ENCODE measurements at regions not wholly inside any gene's neighbourhood (a gene's known extent, or its start where the extent isn't known, plus 50 kb on each side); places are given as distances from the start of the nearest gene placed in this dataset.
"Not testable (repeated sequence)": the region's sequence is repeated elsewhere in the genome, so short reads cannot be mapped to it uniquely, and the experiment has no call there.

- Mint-ChIP-seq H3K27me3 (ENCODE audit: low read depth) (no peaks in the 10 kb centered on the region), H3K27ac (no peak overlapping the region), H3K4me3 (no peak overlapping the region), H3K36me3 (ENCODE audit: low read depth) (no peaks in the 10 kb centered on the region), H3K4me1 (ENCODE audit: low read depth) (no peaks in the 10 kb centered on the region), H3K9me3 (peaks cover 15% of the 10 kb centered on the region)
- no peak for DNase-seq (ENCODE audit: low spot score)
Measured at GRCh38 chr2:124967325-124967724, 942.2 kb downstream of the CNTNAP5 start.

GRCh38 chr2:124970030-124970429 lies 944.9 kb downstream of the CNTNAP5 start:
- Mint-ChIP-seq H3K4me3 (no peak overlapping the region), H3K4me1 (ENCODE audit: low read depth) (no peaks in the 10 kb centered on the region), H3K27me3 (ENCODE audit: low read depth) (no peaks in the 10 kb centered on the region), H3K27ac (no peak overlapping the region), H3K9me3 (peaks cover 16% of the 10 kb centered on the region), H3K36me3 (ENCODE audit: low read depth) (no peaks in the 10 kb centered on the region)
- no peak for DNase-seq (ENCODE audit: low spot score)

GRCh38 chr2:124973396-124973795 lies 948.3 kb downstream of the CNTNAP5 start:
- Mint-ChIP-seq H3K27ac (no peak overlapping the region), H3K4me1 (ENCODE audit: low read depth) (no peaks in the 10 kb centered on the region), H3K9me3 (peaks cover 22% of the 10 kb centered on the region), H3K4me3 (no peak overlapping the region), H3K36me3 (ENCODE audit: low read depth) (no peaks in the 10 kb centered on the region), H3K27me3 (ENCODE audit: low read depth) (no peaks in the 10 kb centered on the region)
- no peak for DNase-seq (ENCODE audit: low spot score)

- H3K27ac Mint-ChIP-seq, result no peak overlapping the region
- H3K27me3 Mint-ChIP-seq (ENCODE audit: low read depth), result no peaks in the 10 kb centered on the region
- no peaks in the 10 kb centered on the region for H3K36me3 Mint-ChIP-seq (ENCODE audit: low read depth)
- no peak for DNase-seq (ENCODE audit: low spot score)
- no peak overlapping the region for H3K4me3 Mint-ChIP-seq
- H3K4me1 Mint-ChIP-seq (ENCODE audit: low read depth), result no peaks in the 10 kb centered on the region
- peaks cover 18% of the 10 kb centered on the region for H3K9me3 Mint-ChIP-seq
Measured at GRCh38 chr2:124975224-124975623, 950.1 kb downstream of the CNTNAP5 start.

- DNase-seq (ENCODE audit: low spot score), result no peak
- Mint-ChIP-seq H3K27me3 (ENCODE audit: low read depth) (no peaks in the 10 kb centered on the region), H3K27ac (no peak overlapping the region), H3K4me3 (no peak overlapping the region), H3K9me3 (peaks cover 14% of the 10 kb centered on the region), H3K36me3 (ENCODE audit: low read depth) (no peaks in the 10 kb centered on the region), H3K4me1 (ENCODE audit: low read depth) (no peaks in the 10 kb centered on the region)
Measured at GRCh38 chr2:124975648-124976047, 950.6 kb downstream of the CNTNAP5 start.

GRCh38 chr2:124978597-124978996 lies 953.5 kb downstream of the CNTNAP5 start:
- Mint-ChIP-seq H3K9me3 (peaks cover 11% of the 10 kb centered on the region), H3K36me3 (ENCODE audit: low read depth) (no peaks in the 10 kb centered on the region)
- DNase-seq (ENCODE audit: low spot score), result no peak

GRCh38 chr2:124983595-124983994 lies 958.5 kb downstream of the CNTNAP5 start:
- Mint-ChIP-seq H3K4me1 (ENCODE audit: low read depth) (no peaks in the 10 kb centered on the region), H3K27ac (no peak overlapping the region), H3K4me3 (no peak overlapping the region), H3K27me3 (ENCODE audit: low read depth) (no peaks in the 10 kb centered on the region), H3K9me3 (peaks cover 5% of the 10 kb centered on the region), H3K36me3 (ENCODE audit: low read depth) (no peaks in the 10 kb centered on the region)
- DNase-seq (ENCODE audit: low spot score), result no peak

More at GRCh38 chr2:124978597-124978996, 953.5 kb downstream of the CNTNAP5 start:
- Mint-ChIP-seq H3K27me3 (ENCODE audit: low read depth) (no peaks in the 10 kb centered on the region), H3K4me3 (no peak overlapping the region), H3K4me1 (ENCODE audit: low read depth) (no peaks in the 10 kb centered on the region), H3K27ac (no peak overlapping the region)

- Mint-ChIP-seq H3K27ac (no peak overlapping the region), H3K4me3 (no peak overlapping the region), H3K4me1 (ENCODE audit: low read depth) (no peaks in the 10 kb centered on the region), H3K36me3 (ENCODE audit: low read depth) (no peaks in the 10 kb centered on the region), H3K9me3 (peaks cover 10% of the 10 kb centered on the region), H3K27me3 (ENCODE audit: low read depth) (no peaks in the 10 kb centered on the region)
- no peak for DNase-seq (ENCODE audit: low spot score)
Measured at GRCh38 chr2:124985270-124985669, 960.2 kb downstream of the CNTNAP5 start.

GRCh38 chr2:124986136-124986535 lies 961.0 kb downstream of the CNTNAP5 start:
- H3K27me3 Mint-ChIP-seq (ENCODE audit: low read depth), result no peaks in the 10 kb centered on the region
- no peak overlapping the region for H3K27ac Mint-ChIP-seq
- H3K9me3 Mint-ChIP-seq, result peaks cover 10% of the 10 kb centered on the region
- H3K4me3 Mint-ChIP-seq, result no peak overlapping the region
- no peaks in the 10 kb centered on the region for H3K36me3 Mint-ChIP-seq (ENCODE audit: low read depth)
- no peak for DNase-seq (ENCODE audit: low spot score)
- H3K4me1 Mint-ChIP-seq (ENCODE audit: low read depth), result no peaks in the 10 kb centered on the region

GRCh38 chr2:124986870-124987269 lies 961.8 kb downstream of the CNTNAP5 start:
- not testable (repeated sequence) for H3K4me1 Mint-ChIP-seq (ENCODE audit: low read depth); DNase-seq (ENCODE audit: low spot score); H3K27ac Mint-ChIP-seq; H3K27me3 Mint-ChIP-seq (ENCODE audit: low read depth); H3K36me3 Mint-ChIP-seq (ENCODE audit: low read depth); H3K4me3 Mint-ChIP-seq
- H3K9me3 Mint-ChIP-seq, result peaks cover 10% of the 10 kb centered on the region

- H3K4me3 Mint-ChIP-seq; H3K27ac Mint-ChIP-seq; DNase-seq (ENCODE audit: low spot score); H3K36me3 Mint-ChIP-seq (ENCODE audit: low read depth); H3K4me1 Mint-ChIP-seq (ENCODE audit: low read depth); H3K27me3 Mint-ChIP-seq (ENCODE audit: low read depth): not testable (repeated sequence)
- peaks cover 12% of the 10 kb centered on the region for H3K9me3 Mint-ChIP-seq
Measured at GRCh38 chr2:124987436-124987835, 962.3 kb downstream of the CNTNAP5 start.

GRCh38 chr2:124988111-124988510 lies 963.0 kb downstream of the CNTNAP5 start:
- Mint-ChIP-seq H3K4me1 (ENCODE audit: low read depth) (no peaks in the 10 kb centered on the region), H3K4me3 (no peak overlapping the region), H3K27ac (no peak overlapping the region), H3K27me3 (ENCODE audit: low read depth) (no peaks in the 10 kb centered on the region), H3K36me3 (ENCODE audit: low read depth) (no peaks in the 10 kb centered on the region), H3K9me3 (peaks cover 13% of the 10 kb centered on the region)
- DNase-seq (ENCODE audit: low spot score), result no peak

GRCh38 chr2:124988794-124989193 lies 963.7 kb downstream of the CNTNAP5 start:
- peaks cover 13% of the 10 kb centered on the region for H3K9me3 Mint-ChIP-seq
- no peak overlapping the region for H3K27ac Mint-ChIP-seq
- DNase-seq (ENCODE audit: low spot score), result no peak
- H3K4me3 Mint-ChIP-seq, result no peak overlapping the region
- H3K27me3 Mint-ChIP-seq (ENCODE audit: low read depth), result no peaks in the 10 kb centered on the region
- no peaks in the 10 kb centered on the region for H3K36me3 Mint-ChIP-seq (ENCODE audit: low read depth)
- H3K4me1 Mint-ChIP-seq (ENCODE audit: low read depth), result no peaks in the 10 kb centered on the region

- H3K27ac Mint-ChIP-seq, result no peak overlapping the region
- H3K36me3 Mint-ChIP-seq (ENCODE audit: low read depth), result no peaks in the 10 kb centered on the region
Measured at GRCh38 chr2:124993809-124994208, 968.7 kb downstream of the CNTNAP5 start.

GRCh38 chr2:124995185-124995912 lies 970.3 kb downstream of the CNTNAP5 start:
- H3K4me3 Mint-ChIP-seq, result no peak overlapping the region
- H3K36me3 Mint-ChIP-seq (ENCODE audit: low read depth), result no peaks in the 10 kb centered on the region
- H3K27me3 Mint-ChIP-seq (ENCODE audit: low read depth), result no peaks in the 10 kb centered on the region
- DNase-seq (ENCODE audit: low spot score), result no peak
- H3K4me1 Mint-ChIP-seq (ENCODE audit: low read depth), result no peaks in the 10 kb centered on the region
- H3K9me3 Mint-ChIP-seq, result peaks cover 18% of the 10 kb centered on the region
- H3K27ac Mint-ChIP-seq, result no peak overlapping the region

More at GRCh38 chr2:124993809-124994208, 968.7 kb downstream of the CNTNAP5 start:
- H3K9me3 Mint-ChIP-seq, result peaks cover 22% of the 10 kb centered on the region
- H3K4me1 Mint-ChIP-seq (ENCODE audit: low read depth), result no peaks in the 10 kb centered on the region
- H3K27me3 Mint-ChIP-seq (ENCODE audit: low read depth), result no peaks in the 10 kb centered on the region
- no peak overlapping the region for H3K4me3 Mint-ChIP-seq
- DNase-seq (ENCODE audit: low spot score), result no peak

All from T-helper 2 cell treated with Interferon-gamma antibody and Interleukin-4, amounts not matched to agents 5 μg/mL and 100 μg/mL, for 36 hours (primary cell).